ENCODE measurements at regions not wholly inside any gene's neighbourhood (a gene's known extent, or its start where the extent isn't known, plus 50 kb on each side); places are given as distances from the start of the nearest gene placed in this dataset.

DNA sequence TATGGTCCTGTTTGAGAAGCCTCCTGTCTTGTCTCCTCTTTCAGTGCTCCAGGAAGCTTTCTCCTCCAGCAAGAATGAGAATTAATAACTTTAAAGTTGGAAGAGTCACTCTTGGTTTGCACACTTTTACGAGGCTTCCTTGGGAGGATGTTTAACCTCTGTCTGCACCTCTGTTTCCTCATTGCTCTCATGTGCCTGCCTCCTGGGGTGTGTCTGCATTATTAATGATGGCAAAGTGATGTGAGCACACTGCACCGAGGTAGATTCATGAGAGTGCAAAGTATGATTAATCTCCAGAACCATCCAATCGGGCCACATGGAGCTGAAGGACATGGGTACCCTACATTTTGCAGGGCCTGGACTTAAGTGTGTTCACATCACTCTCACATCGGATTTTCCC is 73.5 kb upstream of the TENM4 start:
- ATAC-seq (no peak), FAIRE-seq (no peak), DNase-seq (ENCODE audit: low spot score) (no peak)
- Histone ChIP-seq H3K9me3 (ENCODE audit: low read length) (no peaks in the 10 kb centered on the region), H3K27me3 (ENCODE audit: control insufficient read depth in 1 of 2, insufficient read depth in 2 of 2, low read length in 2 of 2) (no peaks in the 10 kb centered on the region), H3K4me1 (ENCODE audit: insufficient read depth, low read length) (no peaks in the 10 kb centered on the region), H3K79me2 (ENCODE audit: insufficient read depth, low read length) (no peaks in the 10 kb centered on the region), H3K4me3 (replicated peaks in 1 of 3; ENCODE audit: insufficient read depth in 1 of 3, low read depth in 2 of 3, low read length in 3 of 3) (no peak overlapping the region), H3K4me2 (ENCODE audit: low read depth, low read length) (no peak overlapping the region), H3K27ac (ENCODE audit: extremely low read length, insufficient read depth, low read length) (no peak overlapping the region), H4K20me1 (ENCODE audit: insufficient read depth, low read length) (no peaks in the 10 kb centered on the region), H3K9ac (ENCODE audit: insufficient read depth, low read depth, low read length) (no peak overlapping the region), H3K36me3 (replicated peaks in 1 of 2; ENCODE audit: control insufficient read depth in 1 of 2, insufficient read depth in 2 of 2, low read length in 2 of 2) (no peaks in the 10 kb centered on the region), H2AFZ (ENCODE audit: low read length) (no peak overlapping the region)
- no TSS peak for BruUV-seq (replicated peaks)
- intact Hi-C loops (cut with micrococcal nuclease; ENCODE audit: unreplicated experiment): no loop called here
- ChIA-PET POLR2A (no interaction called here), CTCF (ENCODE audit: low intra/inter-chr PET ratio, low total read pairs) (no interaction called here)
- in situ Hi-C loops (cut with HindIII; ENCODE audit: extremely low pct_ligation_motif_present, low pct_unique_long_range_greater_than_20kb): no loop called here
- 0% methylated on average over 4 of the region's 4 CpGs for WGBS (ENCODE audit: low lambda C conversion rate)
- TF ChIP-seq, protein P1, sequence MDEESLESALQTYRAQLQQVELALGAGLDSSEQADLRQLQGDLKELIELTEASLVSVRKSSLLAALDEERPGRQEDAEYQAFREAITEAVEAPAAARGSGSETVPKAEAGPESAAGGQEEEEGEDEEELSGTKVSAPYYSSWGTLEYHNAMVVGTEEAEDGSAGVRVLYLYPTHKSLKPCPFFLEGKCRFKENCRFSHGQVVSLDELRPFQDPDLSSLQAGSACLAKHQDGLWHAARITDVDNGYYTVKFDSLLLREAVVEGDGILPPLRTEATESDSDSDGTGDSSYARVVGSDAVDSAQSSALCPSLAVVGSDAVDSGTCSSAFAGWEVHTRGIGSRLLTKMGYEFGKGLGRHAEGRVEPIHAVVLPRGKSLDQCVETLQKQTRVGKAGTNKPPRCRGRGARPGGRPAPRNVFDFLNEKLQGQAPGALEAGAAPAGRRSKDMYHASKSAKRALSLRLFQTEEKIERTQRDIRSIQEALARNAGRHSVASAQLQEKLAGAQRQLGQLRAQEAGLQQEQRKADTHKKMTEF (CRISPR knock-in tag; IDR thresholded peaks at IDR 0.05): no peak
- no peak for TF ChIP-seq ZNF17 (CRISPR knock-in tag; IDR thresholded peaks at IDR 0.05)

DNA sequence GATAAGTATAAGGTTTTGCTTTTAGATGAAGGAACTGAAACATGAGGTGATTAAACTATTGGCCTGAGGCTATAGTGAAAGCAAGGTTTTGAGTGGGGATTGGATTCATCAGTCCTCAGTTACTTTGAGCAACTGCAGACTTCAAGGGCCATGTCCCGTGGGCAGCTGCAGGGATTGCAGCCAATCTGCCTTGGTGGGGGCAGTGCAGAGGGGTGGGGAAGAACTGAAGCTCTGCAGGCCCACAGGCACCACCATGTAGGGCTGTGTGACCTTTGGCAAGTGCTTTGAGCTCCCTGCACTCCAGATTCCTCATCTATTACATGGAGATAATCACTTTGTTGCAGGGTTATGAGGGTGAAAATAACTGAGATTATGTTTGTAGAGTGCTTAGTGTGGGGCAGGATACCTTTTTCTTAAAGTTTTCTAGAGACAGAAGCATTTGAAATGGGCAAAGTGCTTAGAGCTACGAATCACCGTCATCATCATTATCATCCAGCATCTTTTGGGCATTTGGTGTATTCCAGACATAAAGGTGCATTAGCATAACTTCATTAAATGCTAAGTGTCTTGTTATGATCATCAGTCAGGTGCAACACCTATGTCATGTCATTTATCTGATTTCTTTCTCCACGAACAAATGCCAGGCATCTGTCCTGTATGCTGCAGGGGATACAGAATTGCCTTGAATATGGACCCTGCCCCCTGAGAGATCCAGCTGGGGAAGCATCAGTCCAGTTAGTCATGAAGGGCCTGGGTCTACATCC is 72.1 kb upstream of the TENM4 start:
- FAIRE-seq (no peak), DNase-seq (ENCODE audit: low spot score) (no peak), ATAC-seq (no peak)
- H3K27me3 ChIP-seq (ENCODE audit: control insufficient read depth in 1 of 2, insufficient read depth in 2 of 2, low read length in 2 of 2): no peaks in the 10 kb centered on the region
- H3K27ac ChIP-seq (ENCODE audit: extremely low read length, insufficient read depth, low read length): no peak overlapping the region
- in situ Hi-C loops (cut with HindIII; ENCODE audit: extremely low pct_ligation_motif_present, low pct_unique_long_range_greater_than_20kb) (no loop called here), intact Hi-C loops (cut with micrococcal nuclease; ENCODE audit: unreplicated experiment) (no loop called here)
- no peaks in the 10 kb centered on the region for H3K4me1 ChIP-seq (ENCODE audit: insufficient read depth, low read length)
- ChIA-PET CTCF (ENCODE audit: low intra/inter-chr PET ratio, low total read pairs) (no interaction called here), POLR2A (no interaction called here)
- H3K4me3 ChIP-seq (replicated peaks in 1 of 3; ENCODE audit: insufficient read depth in 1 of 3, low read depth in 2 of 3, low read length in 3 of 3): no peak overlapping the region
- 0% methylated on average over 4 of the region's 4 CpGs for WGBS (ENCODE audit: low lambda C conversion rate)
- TF ChIP-seq, protein P2, sequence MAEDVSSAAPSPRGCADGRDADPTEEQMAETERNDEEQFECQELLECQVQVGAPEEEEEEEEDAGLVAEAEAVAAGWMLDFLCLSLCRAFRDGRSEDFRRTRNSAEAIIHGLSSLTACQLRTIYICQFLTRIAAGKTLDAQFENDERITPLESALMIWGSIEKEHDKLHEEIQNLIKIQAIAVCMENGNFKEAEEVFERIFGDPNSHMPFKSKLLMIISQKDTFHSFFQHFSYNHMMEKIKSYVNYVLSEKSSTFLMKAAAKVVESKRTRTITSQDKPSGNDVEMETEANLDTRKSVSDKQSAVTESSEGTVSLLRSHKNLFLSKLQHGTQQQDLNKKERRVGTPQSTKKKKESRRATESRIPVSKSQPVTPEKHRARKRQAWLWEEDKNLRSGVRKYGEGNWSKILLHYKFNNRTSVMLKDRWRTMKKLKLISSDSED (CRISPR knock-in tag; IDR thresholded peaks at IDR 0.05): no peak
- no peak overlapping the region for H3K9ac ChIP-seq (ENCODE audit: insufficient read depth, low read depth, low read length)
- H2AFZ ChIP-seq (ENCODE audit: low read length): no peak overlapping the region
- H4K20me1 ChIP-seq (ENCODE audit: insufficient read depth, low read length): no peaks in the 10 kb centered on the region
- no TSS peak for BruUV-seq (replicated peaks)
- no peak overlapping the region for H3K4me2 ChIP-seq (ENCODE audit: low read depth, low read length)
- no peaks in the 10 kb centered on the region for H3K36me3 ChIP-seq (replicated peaks in 1 of 2; ENCODE audit: control insufficient read depth in 1 of 2, insufficient read depth in 2 of 2, low read length in 2 of 2)
- H3K79me2 ChIP-seq (ENCODE audit: insufficient read depth, low read length): no peaks in the 10 kb centered on the region
- H3K9me3 ChIP-seq (ENCODE audit: low read length): no peaks in the 10 kb centered on the region
